AG10803 (cell line): ENCODE measurements at regions not wholly inside any gene's neighbourhood (a gene's known extent, or its start where the extent isn't known, plus 50 kb on each side); places are given as distances from the start of the nearest gene placed in this dataset.
"Not testable (repeated sequence)": the region's sequence is repeated elsewhere in the genome, so short reads cannot be mapped to it uniquely, and the experiment has no call there.

ENCODE experiments used
- DNase-seq: peaks from one replicate; pipeline ENCODE4 v3.0.0; 2010; ENCODE audit warnings: low read depth
- H3K4me3 ChIP-seq: 2 replicates; pipeline ENCODE4 v1.5.1; 2011; ENCODE audit warnings: mild to moderate bottlenecking, low read length, control low read depth
- TF ChIP-seq, protein P1 (sequence below): conservative IDR thresholded peaks from 2 replicates; pipeline ENCODE4 v1.5.1; 2011; ENCODE audit warnings: mild to moderate bottlenecking, low read length, control low read depth, inconsistent platforms

DNA sequence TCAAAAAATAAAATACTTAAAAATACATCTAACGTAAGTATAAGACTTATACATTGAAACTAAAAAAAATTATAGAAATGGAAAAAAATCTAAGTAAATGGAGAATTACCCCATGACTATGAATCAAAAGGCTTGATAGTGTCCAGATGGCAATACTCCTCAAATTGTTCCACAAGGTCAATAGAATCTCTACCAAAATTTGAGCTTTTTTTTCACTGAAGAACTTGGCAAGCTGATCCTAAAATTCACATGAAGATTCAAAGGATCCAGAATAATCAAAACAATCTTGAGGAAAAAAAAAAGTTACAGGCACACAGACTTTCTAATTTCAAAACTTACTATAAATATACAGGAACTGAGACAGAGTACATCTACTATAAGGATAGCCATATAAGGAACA, 448.4 kb upstream of the CDH11 start:
- DNase-seq, result peak; percentile 54
- TF ChIP-seq, protein P1, sequence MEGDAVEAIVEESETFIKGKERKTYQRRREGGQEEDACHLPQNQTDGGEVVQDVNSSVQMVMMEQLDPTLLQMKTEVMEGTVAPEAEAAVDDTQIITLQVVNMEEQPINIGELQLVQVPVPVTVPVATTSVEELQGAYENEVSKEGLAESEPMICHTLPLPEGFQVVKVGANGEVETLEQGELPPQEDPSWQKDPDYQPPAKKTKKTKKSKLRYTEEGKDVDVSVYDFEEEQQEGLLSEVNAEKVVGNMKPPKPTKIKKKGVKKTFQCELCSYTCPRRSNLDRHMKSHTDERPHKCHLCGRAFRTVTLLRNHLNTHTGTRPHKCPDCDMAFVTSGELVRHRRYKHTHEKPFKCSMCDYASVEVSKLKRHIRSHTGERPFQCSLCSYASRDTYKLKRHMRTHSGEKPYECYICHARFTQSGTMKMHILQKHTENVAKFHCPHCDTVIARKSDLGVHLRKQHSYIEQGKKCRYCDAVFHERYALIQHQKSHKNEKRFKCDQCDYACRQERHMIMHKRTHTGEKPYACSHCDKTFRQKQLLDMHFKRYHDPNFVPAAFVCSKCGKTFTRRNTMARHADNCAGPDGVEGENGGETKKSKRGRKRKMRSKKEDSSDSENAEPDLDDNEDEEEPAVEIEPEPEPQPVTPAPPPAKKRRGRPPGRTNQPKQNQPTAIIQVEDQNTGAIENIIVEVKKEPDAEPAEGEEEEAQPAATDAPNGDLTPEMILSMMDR, result no peak
- H3K4me3 ChIP-seq, result no peak overlapping the region

DNA sequence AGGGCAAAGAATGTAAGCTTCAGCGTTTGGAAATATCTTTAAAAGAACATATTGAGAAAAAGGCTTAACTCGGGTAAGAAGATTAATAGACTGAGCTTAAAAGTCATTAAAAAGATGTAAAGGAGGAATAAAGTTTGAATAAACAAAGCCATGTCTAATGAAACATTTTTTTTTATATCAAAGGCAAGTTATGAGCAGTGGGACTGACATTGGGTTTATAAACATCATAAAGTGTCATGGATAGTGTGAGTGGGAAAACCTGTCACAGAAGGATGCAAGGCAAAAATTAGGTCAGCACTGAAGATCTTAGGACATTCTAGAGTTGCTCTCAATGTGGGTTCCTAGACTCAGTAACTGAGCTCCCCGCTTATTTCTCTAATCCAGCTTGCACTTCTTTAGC, 438.0 kb upstream of the CDH11 start:
- H3K4me3 ChIP-seq, result no peak overlapping the region
- TF ChIP-seq, protein P1, result no peak
- DNase-seq, result no peak

DNA sequence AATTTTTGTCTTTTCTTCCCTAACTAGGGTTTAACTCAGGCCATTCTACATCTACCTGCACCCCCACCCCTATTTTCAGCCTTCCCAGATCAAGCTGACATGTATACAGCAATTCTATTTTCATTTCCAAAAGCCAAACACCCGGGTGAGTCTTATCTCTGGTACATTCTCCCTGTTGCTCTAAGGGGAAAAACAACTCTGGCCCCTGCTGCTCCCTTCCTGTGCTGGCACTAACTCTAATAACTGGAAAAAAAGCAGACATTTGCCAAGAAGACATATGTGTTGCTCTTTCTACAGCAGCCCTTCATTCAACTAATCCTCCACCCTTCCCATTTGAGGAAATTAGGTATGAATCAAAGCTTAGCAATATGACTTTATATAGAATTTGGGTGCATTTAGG, 427.8 kb upstream of the CDH11 start:
- not testable (repeated sequence) for DNase-seq, H3K4me3 ChIP-seq

DNA sequence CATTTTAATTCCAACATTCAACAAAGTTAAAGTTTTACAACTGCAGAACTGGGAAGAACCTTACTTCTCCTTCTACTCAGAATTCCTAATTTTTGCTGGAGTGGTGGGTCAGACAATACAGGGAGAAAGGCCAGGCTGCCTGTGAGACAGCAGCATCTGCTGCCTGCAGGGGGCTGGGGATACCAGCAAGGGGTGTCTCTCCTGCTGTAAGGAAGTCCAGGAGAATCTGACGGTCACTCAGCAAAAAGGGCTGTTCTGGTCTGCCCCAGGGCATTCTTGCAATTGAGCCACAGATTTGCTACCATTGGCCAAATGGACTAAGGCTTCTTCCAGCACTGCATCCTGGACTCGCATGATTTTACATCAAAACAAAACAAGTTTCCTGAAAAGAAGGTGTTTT, 426.6 kb upstream of the CDH11 start:
- H3K4me3 ChIP-seq, result no peak overlapping the region
- no peak for DNase-seq
- TF ChIP-seq, protein P1, result peak; percentile 35

DNA sequence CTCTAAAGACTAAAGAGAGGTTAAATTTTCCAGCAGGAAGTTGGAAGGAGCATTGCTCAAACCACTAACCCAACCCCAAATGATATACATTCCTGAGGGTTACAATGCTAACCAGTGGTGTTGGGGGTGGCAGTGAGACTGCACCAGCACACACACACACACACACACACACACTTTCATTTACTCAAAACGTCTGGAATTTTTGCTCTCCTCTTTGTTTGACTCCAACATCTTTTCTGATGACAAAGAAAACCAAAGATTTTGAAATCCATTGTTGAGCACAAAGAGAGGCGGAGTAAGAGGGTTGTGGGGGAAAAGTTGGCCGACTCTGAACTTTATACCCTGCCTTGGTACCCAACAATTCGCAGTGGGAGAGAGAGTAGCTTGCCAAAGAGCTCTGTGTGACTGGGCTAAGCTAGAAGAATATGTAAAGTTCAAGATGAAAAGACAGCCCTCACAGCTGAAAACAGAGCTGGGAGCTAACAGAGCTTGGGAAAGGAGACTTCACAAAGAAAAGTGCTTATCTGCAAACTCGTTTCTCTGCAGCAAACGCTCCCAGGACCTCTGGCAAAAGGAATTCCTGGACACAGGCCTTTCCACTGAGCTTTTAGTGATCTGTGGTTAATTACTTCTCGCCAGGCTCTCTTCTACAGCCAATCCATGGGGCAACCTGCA, 426.0 kb upstream of the CDH11 start:
- TF ChIP-seq, protein P1, result no peak
- DNase-seq, result peak; percentile 100
- no peak overlapping the region for H3K4me3 ChIP-seq

DNA sequence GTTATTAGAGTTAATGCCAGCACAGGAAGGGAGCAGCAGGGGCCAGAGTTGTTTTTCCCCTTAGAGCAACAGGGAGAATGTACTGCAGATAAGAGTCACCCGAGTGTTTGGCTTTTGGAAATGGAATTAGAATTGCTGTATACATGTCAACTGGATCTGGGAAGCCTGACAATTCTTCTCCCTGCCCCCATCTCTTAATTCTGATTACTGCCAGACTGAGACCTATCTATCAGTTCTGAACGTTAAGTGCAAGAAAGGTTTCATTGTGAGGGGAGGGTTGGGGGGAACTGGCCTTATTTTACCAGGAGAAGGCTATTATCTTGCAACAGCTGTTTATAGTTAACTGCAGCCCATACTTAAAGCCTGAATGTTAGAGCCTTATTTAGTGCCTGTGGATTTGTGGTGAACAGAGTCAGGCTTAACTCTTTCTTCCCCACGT, 424.5 kb upstream of the CDH11 start:
- peak; percentile 80 for DNase-seq
- H3K4me3 ChIP-seq, result peak overlapping the region; percentile 21
- TF ChIP-seq, protein P1, result no peak

DNA sequence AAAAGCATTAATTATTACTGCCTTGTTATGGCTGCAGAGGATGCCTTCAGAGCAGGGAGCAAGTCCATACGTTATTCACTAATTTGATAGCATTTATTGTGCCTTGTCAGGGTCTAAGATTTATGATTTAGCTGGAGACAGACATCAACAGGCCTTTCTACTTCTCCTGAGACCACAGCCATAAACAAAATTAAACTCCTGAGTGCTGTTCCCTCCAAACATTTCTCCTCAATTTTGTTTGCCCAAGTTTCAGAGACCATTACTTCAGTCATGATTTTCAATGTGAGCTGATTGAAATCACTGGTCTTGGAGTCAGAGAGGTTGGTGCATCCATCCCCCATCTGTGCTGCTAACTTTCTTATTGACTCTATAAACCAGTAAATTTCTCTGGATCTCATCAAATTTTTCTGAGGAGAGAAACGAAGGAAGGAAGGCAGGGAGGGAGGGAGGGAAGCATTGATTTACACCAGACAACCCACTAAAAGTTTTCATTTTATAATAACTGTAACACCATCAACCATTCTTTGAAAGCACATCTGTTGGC, 423.6 kb upstream of the CDH11 start:
- no peak overlapping the region for H3K4me3 ChIP-seq
- TF ChIP-seq, protein P1, result no peak
- DNase-seq, result no peak
